ENCODE measurements at regions not wholly inside any gene's neighbourhood (a gene's known extent, or its start where the extent isn't known, plus 50 kb on each side); places are given as distances from the start of the nearest gene placed in this dataset.

- H3K27me3 Mint-ChIP-seq, result peaks cover 2% of the 10 kb centered on the region
- peaks cover 8% of the 10 kb centered on the region for H3K36me3 Mint-ChIP-seq (ENCODE audit: low read depth)
- ATAC-seq (peak; percentile 34), DNase-seq (peak; percentile 82)
- peak overlapping the region; percentile 99 for H3K27ac Mint-ChIP-seq
- H3K9me3 Mint-ChIP-seq, result no peaks in the 10 kb centered on the region
- H3K4me3 Mint-ChIP-seq, result peak overlapping the region; percentile 82
- peaks cover 70% of the 10 kb centered on the region for H3K4me1 Mint-ChIP-seq
Measured at GRCh38 chr14:50000380-50001150, 107.7 kb downstream of the ARF6 start.

- Mint-ChIP-seq H3K36me3 (ENCODE audit: low read depth) (peaks cover 10% of the 10 kb centered on the region), H3K9me3 (no peaks in the 10 kb centered on the region), H3K27ac (peak overlapping the region; percentile 99), H3K4me3 (peak overlapping the region; percentile 82), H3K4me1 (peaks cover 68% of the 10 kb centered on the region), H3K27me3 (peaks cover 2% of the 10 kb centered on the region)
- DNase-seq (peak; percentile 70), ATAC-seq (peak; percentile 57)
Measured at GRCh38 chr14:50001151-50001998, 108.5 kb downstream of the ARF6 start.

GRCh38 chr14:50001999-50002925, 109.4 kb downstream of the ARF6 start:
- ATAC-seq (peak; percentile 44), DNase-seq (peak; percentile 69)
- Mint-ChIP-seq H3K36me3 (ENCODE audit: low read depth) (peaks cover 10% of the 10 kb centered on the region), H3K4me3 (peak overlapping the region; percentile 82), H3K27me3 (peaks cover 2% of the 10 kb centered on the region), H3K9me3 (no peaks in the 10 kb centered on the region), H3K4me1 (peaks cover 65% of the 10 kb centered on the region), H3K27ac (peak overlapping the region; percentile 99)

GRCh38 chr14:50002926-50003212, 110.0 kb downstream of the ARF6 start:
- ATAC-seq (no peak), DNase-seq (no peak)
- H3K27ac Mint-ChIP-seq, result peak overlapping the region; percentile 99
- peak overlapping the region; percentile 82 for H3K4me3 Mint-ChIP-seq
- peaks cover 59% of the 10 kb centered on the region for H3K4me1 Mint-ChIP-seq
- peaks cover 2% of the 10 kb centered on the region for H3K27me3 Mint-ChIP-seq
- H3K36me3 Mint-ChIP-seq (ENCODE audit: low read depth), result peaks cover 10% of the 10 kb centered on the region
- no peaks in the 10 kb centered on the region for H3K9me3 Mint-ChIP-seq

GRCh38 chr14:50003213-50004021, 110.5 kb downstream of the ARF6 start:
- ATAC-seq, result peak; percentile 3
- DNase-seq, result peak; percentile 87
- Mint-ChIP-seq H3K9me3 (no peaks in the 10 kb centered on the region), H3K36me3 (ENCODE audit: low read depth) (peaks cover 10% of the 10 kb centered on the region), H3K27me3 (peaks cover 2% of the 10 kb centered on the region), H3K4me3 (peak overlapping the region; percentile 82), H3K4me1 (peaks cover 54% of the 10 kb centered on the region), H3K27ac (peak overlapping the region; percentile 99)

- no peak for ATAC-seq
- Mint-ChIP-seq H3K36me3 (ENCODE audit: low read depth) (peaks cover 14% of the 10 kb centered on the region), H3K4me1 (peaks cover 30% of the 10 kb centered on the region), H3K27me3 (no peaks in the 10 kb centered on the region), H3K27ac (no peak overlapping the region), H3K9me3 (no peaks in the 10 kb centered on the region), H3K4me3 (no peak overlapping the region)
- no peak for DNase-seq
Measured at GRCh38 chr14:50006141-50006540, 110.2 kb downstream of the VCPKMT start.

- no peak for ATAC-seq
- H3K4me1 Mint-ChIP-seq, result peaks cover 22% of the 10 kb centered on the region
- peaks cover 16% of the 10 kb centered on the region for H3K36me3 Mint-ChIP-seq (ENCODE audit: low read depth)
- no peak for DNase-seq
- H3K4me3 Mint-ChIP-seq, result no peak overlapping the region
- no peaks in the 10 kb centered on the region for H3K9me3 Mint-ChIP-seq
- no peaks in the 10 kb centered on the region for H3K27me3 Mint-ChIP-seq
- no peak overlapping the region for H3K27ac Mint-ChIP-seq
Measured at GRCh38 chr14:50007123-50007903, 109.1 kb downstream of the VCPKMT start.

GRCh38 chr14:50008562-50008961, 107.8 kb downstream of the VCPKMT start:
- ATAC-seq, result no peak
- H3K27ac Mint-ChIP-seq, result no peak overlapping the region
- H3K4me3 Mint-ChIP-seq, result no peak overlapping the region
- no peaks in the 10 kb centered on the region for H3K9me3 Mint-ChIP-seq
- peaks cover 19% of the 10 kb centered on the region for H3K4me1 Mint-ChIP-seq
- no peak for DNase-seq
- peaks cover 16% of the 10 kb centered on the region for H3K36me3 Mint-ChIP-seq (ENCODE audit: low read depth)
- H3K27me3 Mint-ChIP-seq, result no peaks in the 10 kb centered on the region

GRCh38 chr14:50008974-50009373, 107.4 kb downstream of the VCPKMT start:
- ATAC-seq (no peak), DNase-seq (no peak)
- no peaks in the 10 kb centered on the region for H3K9me3 Mint-ChIP-seq
- H3K27me3 Mint-ChIP-seq, result no peaks in the 10 kb centered on the region
- H3K27ac Mint-ChIP-seq, result no peak overlapping the region
- H3K4me3 Mint-ChIP-seq, result no peak overlapping the region
- peaks cover 16% of the 10 kb centered on the region for H3K36me3 Mint-ChIP-seq (ENCODE audit: low read depth)
- peaks cover 17% of the 10 kb centered on the region for H3K4me1 Mint-ChIP-seq

GRCh38 chr14:50010752-50011151, 105.6 kb downstream of the VCPKMT start:
- Mint-ChIP-seq H3K36me3 (ENCODE audit: low read depth) (peaks cover 12% of the 10 kb centered on the region), H3K4me1 (peaks cover 14% of the 10 kb centered on the region), H3K4me3 (no peak overlapping the region), H3K27ac (no peak overlapping the region), H3K27me3 (no peaks in the 10 kb centered on the region), H3K9me3 (no peaks in the 10 kb centered on the region)
- ATAC-seq (no peak), DNase-seq (no peak)

- Mint-ChIP-seq H3K27me3 (no peaks in the 10 kb centered on the region), H3K4me1 (peaks cover 17% of the 10 kb centered on the region), H3K36me3 (ENCODE audit: low read depth) (peaks cover 10% of the 10 kb centered on the region), H3K27ac (no peak overlapping the region), H3K4me3 (no peak overlapping the region), H3K9me3 (no peaks in the 10 kb centered on the region)
- DNase-seq (no peak), ATAC-seq (no peak)
Measured at GRCh38 chr14:50011242-50011641, 105.1 kb downstream of the VCPKMT start.

- peaks cover 10% of the 10 kb centered on the region for H3K36me3 Mint-ChIP-seq (ENCODE audit: low read depth)
- no peak overlapping the region for H3K27ac Mint-ChIP-seq
- H3K9me3 Mint-ChIP-seq, result no peaks in the 10 kb centered on the region
- DNase-seq (no peak), ATAC-seq (no peak)
- no peaks in the 10 kb centered on the region for H3K27me3 Mint-ChIP-seq
- H3K4me3 Mint-ChIP-seq, result no peak overlapping the region
- peaks cover 19% of the 10 kb centered on the region for H3K4me1 Mint-ChIP-seq
Measured at GRCh38 chr14:50012644-50013043, 103.7 kb downstream of the VCPKMT start.

GRCh38 chr14:50013198-50013918, 103.0 kb downstream of the VCPKMT start:
- H3K4me1 Mint-ChIP-seq, result peaks cover 19% of the 10 kb centered on the region
- peak; percentile 61 for ATAC-seq
- H3K27me3 Mint-ChIP-seq, result no peaks in the 10 kb centered on the region
- H3K4me3 Mint-ChIP-seq, result no peak overlapping the region
- no peak for DNase-seq
- H3K36me3 Mint-ChIP-seq (ENCODE audit: low read depth), result peaks cover 10% of the 10 kb centered on the region
- H3K27ac Mint-ChIP-seq, result no peak overlapping the region
- H3K9me3 Mint-ChIP-seq, result no peaks in the 10 kb centered on the region

Data from activated naive CD8-positive, alpha-beta T cell treated with anti-CD3 and anti-CD28 coated beads, Interleukin-2, amount 50 U/mL, for 24 hours (primary cell).